ENCODE measurements at regions not wholly inside any gene's neighbourhood (a gene's known extent, or its start where the extent isn't known, plus 50 kb on each side); places are given as distances from the start of the nearest gene placed in this dataset.

DNA sequence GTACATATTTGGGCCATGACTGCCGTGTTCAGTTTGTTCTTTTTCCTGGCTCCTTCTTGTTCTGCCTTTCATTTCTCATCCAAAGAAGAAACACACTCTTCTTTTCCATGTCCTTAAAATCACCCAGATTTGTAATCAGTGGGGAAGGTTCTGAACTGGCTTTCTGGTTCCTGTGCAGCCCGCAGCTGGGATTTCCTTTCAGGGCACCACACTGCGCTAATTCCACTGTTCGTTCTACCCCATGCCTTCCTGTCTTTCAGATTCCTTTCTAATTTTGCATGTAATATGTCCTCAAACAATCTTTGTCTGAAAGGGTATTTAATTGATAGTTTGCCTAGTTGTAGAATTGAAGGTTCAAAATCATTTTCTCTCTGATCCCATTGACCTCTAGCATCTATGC is 94.1 kb downstream of the HS1BP3 start:
- no peak for TF ChIP-seq EZH2phosphoT487 (IDR thresholded peaks at IDR 0.05)
- no peak for TF ChIP-seq CTCF (IDR thresholded peaks at IDR 0.05)

Data from neural progenitor cell (in vitro differentiated cells).